HG03095 (cell line): ENCODE measurements at regions not wholly inside any gene's neighbourhood (a gene's known extent, or its start where the extent isn't known, plus 50 kb on each side); places are given as distances from the start of the nearest gene placed in this dataset.
"Not testable (repeated sequence)": the region's sequence is repeated elsewhere in the genome, so short reads cannot be mapped to it uniquely, and the experiment has no call there.

Experiments
- ATAC-seq: cut with Tn5 transposase; IDR thresholded peaks from one replicate; pipeline ENCODE4 v1.9.1; 2021; ENCODE audit warnings: moderate library complexity; ENCODE audit not compliant: unreplicated experiment

- not testable (repeated sequence) for ATAC-seq
Observed at GRCh38 chr5:17755406-17755805, 121.1 kb downstream of the TAF11L14 start.

DNA sequence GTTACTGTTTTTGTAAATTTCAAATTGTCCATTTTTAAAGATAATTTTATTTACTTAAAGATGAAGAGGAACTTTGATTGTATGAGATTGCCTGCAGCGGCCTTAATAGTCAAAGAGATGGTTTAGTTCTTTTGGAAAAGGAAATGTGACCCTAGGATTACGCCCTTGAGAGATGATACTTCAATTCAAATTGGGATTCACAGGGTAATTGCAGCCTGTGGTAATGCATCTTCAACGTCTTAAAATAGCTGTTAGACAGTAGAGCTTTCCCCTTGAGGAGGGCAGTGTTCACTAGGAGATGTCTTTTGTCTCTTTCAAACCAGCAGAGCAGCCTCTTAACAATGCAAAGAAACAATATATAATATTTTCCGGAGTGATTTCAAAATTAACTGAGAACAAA lies 127.1 kb downstream of the TAF11L14 start:
- no peak for ATAC-seq

DNA sequence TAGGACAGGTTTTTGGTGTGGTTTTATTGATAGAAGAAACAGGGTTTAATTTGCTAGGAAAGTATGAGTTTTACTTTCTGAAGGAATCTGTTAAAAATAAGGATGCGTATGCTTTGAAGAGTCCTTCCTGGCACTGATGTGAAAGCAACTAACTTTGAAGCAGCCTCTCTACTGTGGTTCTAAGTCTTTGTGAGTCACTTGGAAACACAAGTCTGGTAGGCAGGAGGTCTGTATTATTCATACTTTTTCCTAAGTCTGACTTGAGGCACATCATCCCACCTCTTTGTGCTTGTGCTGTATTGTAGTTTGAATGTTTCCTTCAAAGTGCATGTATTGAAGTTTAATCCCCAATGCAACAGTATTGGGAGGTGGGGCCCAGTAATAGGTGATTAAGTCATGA lies 129.0 kb downstream of the TAF11L14 start:
- no peak for ATAC-seq

DNA sequence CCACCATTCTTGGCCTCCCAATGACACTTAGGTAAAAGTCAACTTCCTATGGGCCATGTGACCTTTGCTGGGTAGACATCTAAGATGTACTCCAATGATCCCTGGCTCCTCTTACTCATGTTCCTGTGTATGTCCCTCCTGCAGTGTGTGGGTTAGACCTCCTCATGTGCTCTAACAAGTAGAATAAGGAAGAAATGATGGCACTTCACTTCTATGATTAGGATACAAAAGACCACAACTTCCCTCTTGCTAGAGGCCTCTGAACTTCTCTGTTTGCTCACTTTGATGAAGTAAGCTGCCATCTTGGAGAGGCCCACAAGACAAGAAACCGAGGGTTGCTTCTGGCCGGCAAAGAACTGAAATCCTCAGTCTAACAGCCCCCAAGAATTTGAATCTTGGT lies 131.8 kb downstream of the TAF11L14 start:
- no peak for ATAC-seq

GRCh38 chr5:17769277-17769676 lies 135.0 kb downstream of the TAF11L14 start:
- ATAC-seq: no peak

- ATAC-seq: no peak
Observed at GRCh38 chr5:17772232-17772631, 138.0 kb downstream of the TAF11L14 start.

- ATAC-seq: no peak
Observed at GRCh38 chr5:17785774-17786173, 151.5 kb downstream of the TAF11L14 start.

- no peak for ATAC-seq
Observed at GRCh38 chr5:17788351-17788750, 154.1 kb downstream of the TAF11L14 start.

DNA sequence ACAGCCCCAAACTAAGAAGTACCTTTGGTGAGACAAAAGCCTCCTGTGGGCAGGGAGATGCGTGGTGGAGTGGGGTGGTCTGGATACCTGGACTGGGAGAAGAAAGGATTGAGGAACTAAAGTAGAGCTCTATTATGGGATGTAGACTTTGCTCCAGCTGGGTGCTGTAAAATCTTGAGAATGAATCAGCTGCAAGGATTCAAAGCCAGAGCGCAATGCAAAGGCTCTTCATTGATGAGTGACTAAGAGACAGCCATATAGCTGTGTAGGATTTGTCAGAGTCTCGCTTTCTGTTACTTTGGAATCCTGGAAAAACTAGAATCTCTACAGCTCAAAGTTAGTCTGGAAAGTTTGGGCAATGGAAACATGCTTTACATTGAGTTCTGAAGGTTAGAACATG lies 159.9 kb downstream of the TAF11L14 start:
- ATAC-seq: no peak

GRCh38 chr5:17794815-17795214 lies 160.6 kb downstream of the TAF11L14 start:
- ATAC-seq: no peak

DNA sequence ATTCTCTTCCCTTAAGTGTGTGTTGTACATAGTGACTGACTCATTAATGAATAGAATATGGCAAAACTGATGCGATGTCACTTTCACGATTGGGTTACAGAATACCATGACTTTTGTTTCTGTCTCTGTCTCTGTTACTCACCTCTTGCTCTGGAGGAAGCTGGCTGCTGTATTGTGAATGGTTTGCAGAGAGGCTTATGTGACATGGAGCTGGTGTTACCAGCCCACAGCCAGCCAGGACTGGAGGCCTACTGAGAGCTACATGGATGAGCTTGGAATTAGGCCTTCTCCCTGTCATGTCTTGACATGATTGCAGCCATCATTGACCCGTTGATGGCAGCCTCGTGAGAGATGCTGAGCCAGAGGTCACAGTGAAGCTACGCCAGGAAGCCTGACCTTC lies 161.9 kb downstream of the TAF11L14 start:
- no peak for ATAC-seq

- no peak for ATAC-seq
Observed at GRCh38 chr5:17796757-17797396, 162.6 kb downstream of the TAF11L14 start.

DNA sequence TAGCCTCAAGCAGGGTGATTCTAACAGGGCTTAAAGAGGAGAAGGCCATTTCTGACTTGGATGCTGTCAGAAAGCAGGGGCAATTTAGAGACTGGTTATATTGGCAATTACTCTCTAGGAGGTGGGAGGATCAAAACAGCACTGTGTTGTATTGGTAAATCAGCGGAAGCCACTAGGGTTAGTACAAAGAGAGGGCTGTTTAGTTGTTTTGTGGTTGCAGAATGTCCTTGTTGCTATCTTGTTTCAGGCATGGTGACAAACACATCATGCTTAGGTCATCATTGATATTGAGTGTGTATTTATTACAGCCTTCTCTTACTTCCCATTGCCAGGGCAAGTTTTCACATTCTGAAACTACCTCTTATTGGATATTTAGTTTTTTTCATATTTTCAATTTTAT lies 165.3 kb downstream of the TAF11L14 start:
- no peak for ATAC-seq

- no peak for ATAC-seq
Observed at GRCh38 chr5:17801595-17801994, 167.3 kb downstream of the TAF11L14 start.

- ATAC-seq: no peak
Observed at GRCh38 chr5:17802256-17802655, 168.0 kb downstream of the TAF11L14 start.

DNA sequence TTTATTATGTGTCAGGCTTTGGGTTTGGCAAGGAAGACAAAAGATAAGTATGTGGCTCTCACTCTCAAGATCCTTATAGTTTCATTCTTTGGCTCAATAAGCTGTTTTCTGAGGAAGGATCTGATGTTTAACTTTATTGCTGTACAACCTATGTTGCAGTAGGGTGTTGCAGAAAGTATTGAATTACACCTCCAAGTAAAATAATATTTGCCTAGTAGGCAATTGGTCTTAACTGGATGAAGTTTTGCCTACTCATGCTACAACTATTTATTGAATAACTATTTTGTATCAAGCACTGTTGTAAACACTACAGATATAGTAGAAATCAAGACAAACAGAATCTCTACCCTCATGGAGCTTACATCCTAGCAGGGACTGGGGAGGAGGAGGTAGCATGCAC lies 169.7 kb downstream of the TAF11L14 start:
- ATAC-seq: no peak

- no peak for ATAC-seq
Observed at GRCh38 chr5:17805227-17805825, 171.1 kb downstream of the TAF11L14 start.

- ATAC-seq: no peak
Observed at GRCh38 chr5:17806818-17807468, 172.7 kb downstream of the TAF11L14 start.

GRCh38 chr5:17808566-17808965 lies 174.3 kb downstream of the TAF11L14 start:
- ATAC-seq: no peak

- ATAC-seq: no peak
Observed at GRCh38 chr5:17810734-17811133, 176.5 kb downstream of the TAF11L14 start.

- no peak for ATAC-seq
Observed at GRCh38 chr5:17813214-17813613, 179.0 kb downstream of the TAF11L14 start.

GRCh38 chr5:17816505-17816904 lies 182.2 kb downstream of the TAF11L14 start:
- ATAC-seq: no peak
